DMS79 treated with DMSO at 0.1 percent for 48 hours (cell line): ENCODE measurements at regions not wholly inside any gene's neighbourhood (a gene's known extent, or its start where the extent isn't known, plus 50 kb on each side); places are given as distances from the start of the nearest gene placed in this dataset.
"Not testable (repeated sequence)": the region's sequence is repeated elsewhere in the genome, so short reads cannot be mapped to it uniquely, and the experiment has no call there.

Source experiments
- DNase-seq: peaks from one replicate; lab custom pipeline; 2025; lab: John Stamatoyannopoulos, UW

GRCh38 chr2:52698408-52698807, 1069.2 kb upstream of the CHAC2 start:
- no peak for DNase-seq

- DNase-seq = no peak
These were observed 1069.9 kb upstream of the CHAC2 start for GRCh38 chr2:52697690-52698089.

GRCh38 chr2:52695731-52696130, 1071.9 kb upstream of the CHAC2 start:
- no peak for DNase-seq

- no peak for DNase-seq
These were observed 1080.7 kb upstream of the CHAC2 start for GRCh38 chr2:52686935-52687334.

- no peak for DNase-seq
These were observed 1091.5 kb upstream of the CHAC2 start for GRCh38 chr2:52676056-52676455.

GRCh38 chr2:52668724-52669123, 1098.9 kb upstream of the CHAC2 start:
- DNase-seq = no peak

- no peak for DNase-seq
These were observed 1108.1 kb upstream of the CHAC2 start for GRCh38 chr2:52659546-52659945.

GRCh38 chr2:52658598-52658997, 1109.0 kb upstream of the CHAC2 start:
- DNase-seq = no peak

GRCh38 chr2:52639692-52640091, 1127.9 kb upstream of the CHAC2 start:
- DNase-seq = no peak

GRCh38 chr2:52632543-52632942, 1135.1 kb upstream of the CHAC2 start:
- DNase-seq = no peak

- DNase-seq = no peak
These were observed 1137.7 kb upstream of the CHAC2 start for GRCh38 chr2:52629944-52630343.

- no peak for DNase-seq
These were observed 1138.1 kb upstream of the CHAC2 start for GRCh38 chr2:52629531-52629930.

- DNase-seq = no peak
These were observed 1145.3 kb upstream of the CHAC2 start for GRCh38 chr2:52622266-52622665.

- no peak for DNase-seq
These were observed 1154.5 kb upstream of the CHAC2 start for GRCh38 chr2:52613064-52613463.

- no peak for DNase-seq
These were observed 1155.8 kb upstream of the CHAC2 start for GRCh38 chr2:52611759-52612158.

GRCh38 chr2:52608030-52608429, 1159.6 kb upstream of the CHAC2 start:
- no peak for DNase-seq

GRCh38 chr2:52597346-52597745, 1170.3 kb upstream of the CHAC2 start:
- DNase-seq = no peak

GRCh38 chr2:52594026-52594425, 1173.6 kb upstream of the CHAC2 start:
- DNase-seq = no peak

GRCh38 chr2:52584071-52584470, 1183.5 kb upstream of the CHAC2 start:
- DNase-seq = not testable (repeated sequence)

GRCh38 chr2:52572469-52572894, 1195.1 kb upstream of the CHAC2 start:
- DNase-seq = no peak

GRCh38 chr2:52571380-52572347, 1195.9 kb upstream of the CHAC2 start:
- no peak for DNase-seq

GRCh38 chr2:52570716-52571115, 1196.9 kb upstream of the CHAC2 start:
- DNase-seq = no peak

- no peak for DNase-seq
These were observed 1204.5 kb upstream of the CHAC2 start for GRCh38 chr2:52563151-52563550.

- no peak for DNase-seq
These were observed 1209.3 kb upstream of the CHAC2 start for GRCh38 chr2:52558265-52558664.
